ENCODE measurements at regions not wholly inside any gene's neighbourhood (a gene's known extent, or its start where the extent isn't known, plus 50 kb on each side); places are given as distances from the start of the nearest gene placed in this dataset.

- Mint-ChIP-seq H3K4me3 (no peak overlapping the region), H3K4me1 (peaks cover 20% of the 10 kb centered on the region), H3K27me3 (ENCODE audit: low read depth) (peaks cover 3% of the 10 kb centered on the region), H3K36me3 (ENCODE audit: low read depth) (no peaks in the 10 kb centered on the region), H3K27ac (peak overlapping the region in 1 of 3 experiments; percentile 15), H3K9me3 (no peaks in the 10 kb centered on the region)
- no peak for TF ChIP-seq CTCF (IDR thresholded peaks at IDR 0.05; ENCODE audit: unreplicated experiment in 3 of 3)
These were observed 70.2 kb upstream of the RAPH1 start for GRCh38 chr2:203605302-203605701.

GRCh38 chr2:203606051-203606450 is 71.0 kb upstream of the RAPH1 start:
- H3K27ac Mint-ChIP-seq = no peak overlapping the region
- no peak overlapping the region for H3K4me3 Mint-ChIP-seq
- no peaks in the 10 kb centered on the region for H3K9me3 Mint-ChIP-seq
- H3K36me3 Mint-ChIP-seq (ENCODE audit: low read depth) = no peaks in the 10 kb centered on the region
- no peak for TF ChIP-seq CTCF (IDR thresholded peaks at IDR 0.05; ENCODE audit: unreplicated experiment in 3 of 3)
- peaks cover 20% of the 10 kb centered on the region for H3K4me1 Mint-ChIP-seq
- H3K27me3 Mint-ChIP-seq (ENCODE audit: low read depth) = peaks cover 3% of the 10 kb centered on the region

- H3K4me1 Mint-ChIP-seq = no peaks in the 10 kb centered on the region
- no peaks in the 10 kb centered on the region for H3K36me3 Mint-ChIP-seq (ENCODE audit: low read depth)
- no peak for TF ChIP-seq CTCF (IDR thresholded peaks at IDR 0.05; ENCODE audit: unreplicated experiment in 3 of 3)
- H3K27ac Mint-ChIP-seq = no peak overlapping the region
- peaks cover 3% of the 10 kb centered on the region for H3K27me3 Mint-ChIP-seq (ENCODE audit: low read depth)
- no peaks in the 10 kb centered on the region for H3K9me3 Mint-ChIP-seq
- H3K4me3 Mint-ChIP-seq = no peak overlapping the region
These were observed 75.5 kb upstream of the RAPH1 start for GRCh38 chr2:203610558-203610957.

- Mint-ChIP-seq H3K27ac (no peak overlapping the region), H3K9me3 (no peaks in the 10 kb centered on the region), H3K27me3 (ENCODE audit: low read depth) (peaks cover 3% of the 10 kb centered on the region), H3K36me3 (ENCODE audit: low read depth) (no peaks in the 10 kb centered on the region), H3K4me3 (no peak overlapping the region), H3K4me1 (peaks cover 8% of the 10 kb centered on the region)
- no peak for TF ChIP-seq CTCF (IDR thresholded peaks at IDR 0.05; ENCODE audit: unreplicated experiment in 3 of 3)
These were observed 77.1 kb upstream of the RAPH1 start for GRCh38 chr2:203612246-203612645.

- Mint-ChIP-seq H3K4me1 (peaks cover 14% of the 10 kb centered on the region), H3K9me3 (peaks cover 7% of the 10 kb centered on the region), H3K27me3 (ENCODE audit: low read depth) (no peaks in the 10 kb centered on the region), H3K36me3 (ENCODE audit: low read depth) (no peaks in the 10 kb centered on the region), H3K27ac (peak overlapping the region in 1 of 3 experiments; percentile 23), H3K4me3 (no peak overlapping the region)
- TF ChIP-seq CTCF (IDR thresholded peaks at IDR 0.05; ENCODE audit: unreplicated experiment in 3 of 3) = no peak
These were observed 84.3 kb upstream of the RAPH1 start for GRCh38 chr2:203619267-203619878.

- TF ChIP-seq CTCF (IDR thresholded peaks at IDR 0.05; ENCODE audit: unreplicated experiment in 3 of 3) = no peak
- no peak overlapping the region for H3K4me3 Mint-ChIP-seq
- H3K4me1 Mint-ChIP-seq = peaks cover 23% of the 10 kb centered on the region
These were observed 84.4 kb upstream of the CD28 start for GRCh38 chr2:203621981-203622515.

More at GRCh38 chr2:203621981-203622515, 84.4 kb upstream of the CD28 start:
- no peaks in the 10 kb centered on the region for H3K27me3 Mint-ChIP-seq (ENCODE audit: low read depth)
- no peak overlapping the region for H3K27ac Mint-ChIP-seq
- peaks cover 7% of the 10 kb centered on the region for H3K9me3 Mint-ChIP-seq
- no peaks in the 10 kb centered on the region for H3K36me3 Mint-ChIP-seq (ENCODE audit: low read depth)
